Neural progenitor cell (in vitro differentiated cells): ENCODE measurements at regions not wholly inside any gene's neighbourhood (a gene's known extent, or its start where the extent isn't known, plus 50 kb on each side); places are given as distances from the start of the nearest gene placed in this dataset.

Experiments used
- DNase-seq: peaks from one replicate; pipeline ENCODE4 v3.0.0-alpha.2; 2016; ENCODE audit warnings: low spot score
- H2AFZ ChIP-seq: fragments of 200-600 bp; sonication (generic); replicated peaks from 2 replicates; pipeline ENCODE4 v1.6.1; 2016; ENCODE audit warnings: antibody characterized with exemption
- H3F3A ChIP-seq: fragments of 200-600 bp; sonication (generic); 2 replicates; pipeline ENCODE4 v1.6.1; 2016; ENCODE audit warnings: antibody characterized with exemption, low read depth
- H3K27ac ChIP-seq: fragments of 200-600 bp; sonication (generic); 2 replicates; pipeline ENCODE4 v1.5.1; 2016; ENCODE audit warnings: mild to moderate bottlenecking
- H3K27me3 ChIP-seq: fragments of 200-600 bp; sonication (generic); 2 replicates; pipeline ENCODE4 v1.6.1; 2016; ENCODE audit warnings: mild to moderate bottlenecking, moderate library complexity
- H3K36me3 ChIP-seq: fragments of 200-600 bp; sonication (generic); 2 replicates; pipeline ENCODE4 v1.5.1; 2016
- H3K4me1 ChIP-seq: fragments of 200-600 bp; sonication (generic); 2 replicates; pipeline ENCODE4 v1.6.1; 2016; ENCODE audit warnings: mixed run types
- H3K4me2 ChIP-seq: fragments of 200-600 bp; sonication (generic); 2 replicates; pipeline ENCODE4 v1.6.1; 2016
- H3K4me3 ChIP-seq: fragments of 200-600 bp; sonication (generic); 2 replicates; pipeline ENCODE4 v1.5.1; 2016
- H3K79me2 ChIP-seq: fragments of 200-600 bp; sonication (generic); 2 replicates; pipeline ENCODE4 v1.6.1; 2016; ENCODE audit warnings: low read depth
- H3K9ac ChIP-seq: fragments of 200-600 bp; sonication (generic); 2 replicates; pipeline ENCODE4 v1.6.1; 2016
- H3K9me3 ChIP-seq: fragments of 200-600 bp; sonication (generic); 2 replicates; pipeline ENCODE4 v1.5.1; 2016; ENCODE audit warnings: low read depth
- H4K20me1 ChIP-seq: fragments of 200-600 bp; sonication (generic); 2 replicates; pipeline ENCODE4 v1.6.1; 2016; ENCODE audit warnings: low read depth
- H3K27ac Mint-ChIP-seq: 3 replicates; pipeline ENCODE4 v1.8.0; 2021; ENCODE audit warnings: mixed read lengths
- H3K27me3 Mint-ChIP-seq: 2 replicates; pipeline ENCODE4 v1.8.0; 2022; ENCODE audit warnings: low read depth, mild to moderate bottlenecking, inconsistent platforms, moderate library complexity, mixed read lengths; ENCODE audit not compliant: insufficient read depth
- H3K36me3 Mint-ChIP-seq: 3 replicates; pipeline ENCODE4 v1.8.0; 2021; ENCODE audit warnings: mixed read lengths
- H3K4me1 Mint-ChIP-seq: 3 replicates; pipeline ENCODE4 v1.8.0; 2021; ENCODE audit warnings: mixed read lengths
- H3K4me3 Mint-ChIP-seq: 3 replicates; pipeline ENCODE4 v1.8.0; 2021; ENCODE audit warnings: mild to moderate bottlenecking, moderate library complexity, mixed read lengths
- H3K9me3 Mint-ChIP-seq: 3 replicates; pipeline ENCODE4 v1.8.0; 2020; ENCODE audit warnings: mixed read lengths
- CTCF ChIP-seq: fragments of 200-600 bp; sonication (generic); IDR thresholded peaks from 2 replicates; pipeline ENCODE4 v1.5.1; 2017; ENCODE audit warnings: antibody characterized with exemption, mild to moderate bottlenecking
- EZH2 ChIP-seq: fragments of 200-600 bp; sonication (generic); IDR thresholded peaks from 2 replicates; pipeline ENCODE4 v1.6.1; 2017; ENCODE audit warnings: antibody characterized with exemption, mild to moderate bottlenecking, moderate library complexity
- EZH2phosphoT487 ChIP-seq: fragments of 200-600 bp; sonication (generic); IDR thresholded peaks from 2 replicates; pipeline ENCODE4 v1.6.1; 2017; ENCODE audit warnings: antibody characterized with exemption

DNA sequence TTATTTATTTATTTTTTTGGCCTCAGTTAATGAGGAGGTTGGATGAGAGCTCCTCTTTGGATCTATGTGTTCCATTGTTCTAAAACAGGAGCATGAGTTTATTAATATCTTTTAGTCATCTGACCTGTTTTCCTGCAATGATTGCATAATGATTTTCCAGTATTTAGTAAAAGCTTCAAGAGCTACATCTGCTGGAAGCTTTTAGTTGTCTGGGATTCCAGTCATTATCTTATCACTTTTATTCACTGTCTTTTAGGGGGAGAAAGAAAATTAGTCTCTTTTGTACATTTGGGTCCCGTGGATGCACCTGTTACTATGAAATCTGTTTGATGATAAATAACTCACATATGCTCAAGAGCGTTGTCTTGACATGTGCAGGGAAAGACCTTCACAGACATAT, 1270.0 kb downstream of the ROBO1 start:
- no peak overlapping the region for H3K27ac Mint-ChIP-seq
- Histone ChIP-seq H3K4me1 (no peaks in the 10 kb centered on the region), H3K27me3 (no peaks in the 10 kb centered on the region), H3K4me2 (no peak overlapping the region), H3K36me3 (no peaks in the 10 kb centered on the region), H3K79me2 (no peaks in the 10 kb centered on the region), H3K9ac (no peak overlapping the region), H3F3A (no peaks in the 10 kb centered on the region), H2AFZ (no peak overlapping the region), H4K20me1 (no peaks in the 10 kb centered on the region), H3K9me3 (no peaks in the 10 kb centered on the region), H3K4me3 (no peak overlapping the region), H3K27ac (no peak overlapping the region)
- H3K36me3 Mint-ChIP-seq = no peaks in the 10 kb centered on the region
- peaks cover 5% of the 10 kb centered on the region for H3K9me3 Mint-ChIP-seq
- DNase-seq = no peak
- H3K4me1 Mint-ChIP-seq = peaks cover 16% of the 10 kb centered on the region
- no peak overlapping the region for H3K4me3 Mint-ChIP-seq
- peaks cover 4% of the 10 kb centered on the region for H3K27me3 Mint-ChIP-seq
- no peak for TF ChIP-seq CTCF

GRCh38 chr3:78506061-78506460, 1261.7 kb downstream of the ROBO1 start:
- TF ChIP-seq EZH2 (no peak), CTCF (no peak), EZH2phosphoT487 (no peak)
- no peak overlapping the region for H3K4me3 ChIP-seq
- H3F3A ChIP-seq = no peaks in the 10 kb centered on the region
- no peaks in the 10 kb centered on the region for H3K9me3 ChIP-seq
- Mint-ChIP-seq H3K4me1 (peaks cover 22% of the 10 kb centered on the region), H3K4me3 (no peak overlapping the region), H3K36me3 (peaks cover 2% of the 10 kb centered on the region), H3K9me3 (peaks cover under 1% of the 10 kb centered on the region), H3K27me3 (peaks cover 6% of the 10 kb centered on the region), H3K27ac (peak overlapping the region; percentile 52)
- no peaks in the 10 kb centered on the region for H4K20me1 ChIP-seq
- H3K27ac ChIP-seq = no peak overlapping the region
- no peak overlapping the region for H3K4me2 ChIP-seq
- H3K4me1 ChIP-seq = no peaks in the 10 kb centered on the region
- no peaks in the 10 kb centered on the region for H3K36me3 ChIP-seq
- H3K27me3 ChIP-seq = no peaks in the 10 kb centered on the region
- no peak for DNase-seq
- no peak overlapping the region for H3K9ac ChIP-seq
- no peak overlapping the region for H2AFZ ChIP-seq
- no peaks in the 10 kb centered on the region for H3K79me2 ChIP-seq

DNA sequence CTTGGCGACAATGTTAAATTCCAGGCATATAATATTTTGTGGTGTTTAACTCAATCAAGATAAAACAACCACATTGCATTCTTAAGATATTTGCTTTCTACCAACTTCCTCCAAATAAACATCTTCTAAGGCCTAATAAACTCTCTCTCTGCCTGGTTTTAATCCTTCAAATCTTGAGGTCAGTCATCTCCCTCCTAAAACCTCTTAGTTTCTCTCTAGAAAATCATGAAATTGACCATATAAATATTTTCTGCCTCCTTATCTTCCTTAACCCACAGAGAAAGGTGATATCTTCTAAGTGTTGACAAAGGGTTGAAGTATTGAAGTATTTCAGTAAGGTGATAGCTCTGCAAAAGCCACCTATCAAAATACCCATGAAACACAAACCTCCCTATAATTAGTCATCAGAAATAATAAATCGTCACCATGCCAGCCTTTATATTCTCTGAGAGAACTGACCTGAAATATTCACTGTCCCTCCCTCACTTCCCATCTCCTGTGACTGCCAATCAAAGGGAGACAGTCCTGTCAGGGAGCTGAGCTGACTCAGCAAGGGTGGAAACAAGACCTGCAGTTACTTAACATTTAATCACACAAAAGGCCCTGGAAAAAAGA, 1261.1 kb downstream of the ROBO1 start:
- Histone ChIP-seq H2AFZ (peak overlapping the region; percentile 15), H4K20me1 (no peaks in the 10 kb centered on the region), H3K4me3 (no peak overlapping the region), H3F3A (no peaks in the 10 kb centered on the region), H3K9me3 (no peaks in the 10 kb centered on the region), H3K79me2 (no peaks in the 10 kb centered on the region), H3K4me2 (no peak overlapping the region), H3K9ac (no peak overlapping the region), H3K27ac (no peak overlapping the region), H3K4me1 (no peaks in the 10 kb centered on the region), H3K27me3 (no peaks in the 10 kb centered on the region), H3K36me3 (no peaks in the 10 kb centered on the region)
- DNase-seq = no peak
- Mint-ChIP-seq H3K36me3 (peaks cover 2% of the 10 kb centered on the region), H3K4me1 (peaks cover 22% of the 10 kb centered on the region), H3K27ac (peak overlapping the region; percentile 21), H3K9me3 (no peaks in the 10 kb centered on the region), H3K27me3 (peaks cover 6% of the 10 kb centered on the region), H3K4me3 (no peak overlapping the region)
- TF ChIP-seq EZH2 (no peak), CTCF (no peak), EZH2phosphoT487 (no peak)
